Colonic mucosa (tissue), 4 donors: ENCODE measurements at regions not wholly inside any gene's neighbourhood (a gene's known extent, or its start where the extent isn't known, plus 50 kb on each side); places are given as distances from the start of the nearest gene placed in this dataset.
"Not testable (repeated sequence)": the region's sequence is repeated elsewhere in the genome, so short reads cannot be mapped to it uniquely, and the experiment has no call there.

ENCODE experiments used
- DNase-seq: peaks from one replicate; pipeline ENCODE4 v3.0.0-alpha.2; 2020
- H3K27ac ChIP-seq: fragments of 200-600 bp; one replicate; pipeline ENCODE4 v1.8.0; 2021
- H3K27me3 ChIP-seq: fragments of 200-600 bp; one replicate; pipeline ENCODE4 v1.8.0; 2021
- H3K36me3 ChIP-seq: fragments of 200-600 bp; one replicate; pipeline ENCODE4 v1.8.0; 2021
- H3K4me1 ChIP-seq: fragments of 200-600 bp; one replicate; pipeline ENCODE4 v1.8.0; 2021; ENCODE audit warnings: mild to moderate bottlenecking
- H3K4me3 ChIP-seq: fragments of 200-600 bp; one replicate; pipeline ENCODE4 v1.8.0; 2021
- H3K9ac ChIP-seq, 2 donors: one replicate each; pipeline ENCODE4 v1.7.0; 2013; ENCODE audit warnings: control low read depth in 2 of 2, low read depth in 2 of 2, low read length in 2 of 2
- H3K9me3 ChIP-seq: fragments of 200-600 bp; one replicate; pipeline ENCODE4 v1.8.0; 2021
- CTCF ChIP-seq: fragments of 200-600 bp; IDR thresholded peaks from one replicate; pipeline ENCODE4 v1.8.0; 2022; ENCODE audit warnings: antibody characterized with exemption, mild to moderate bottlenecking
- intact Hi-C: fragments of 100-400 bp; cut with DNase I; formaldehyde crosslinking; loops from one replicate; pipeline ENCODE4 v1.14.1; 2022
- donor health status: healthy.
- donor health status: DM: no; HTN: no; CAD: no.
- donor health status: DM: no; HTN: no; CAD: no.

GRCh38 chr4:13678186-13678924 lies 50.8 kb upstream of the BOD1L1 start:
- H3K4me1 ChIP-seq: no peaks in the 10 kb centered on the region
- no peaks in the 10 kb centered on the region for H3K9me3 ChIP-seq
- no peak overlapping the region for H3K9ac ChIP-seq
- no peaks in the 10 kb centered on the region for H3K36me3 ChIP-seq
- no peak overlapping the region for H3K27ac ChIP-seq
- intact Hi-C loops: no loop called here
- DNase-seq: no peak
- no peak for TF ChIP-seq CTCF
- H3K4me3 ChIP-seq: no peak overlapping the region
- H3K27me3 ChIP-seq: no peaks in the 10 kb centered on the region

DNA sequence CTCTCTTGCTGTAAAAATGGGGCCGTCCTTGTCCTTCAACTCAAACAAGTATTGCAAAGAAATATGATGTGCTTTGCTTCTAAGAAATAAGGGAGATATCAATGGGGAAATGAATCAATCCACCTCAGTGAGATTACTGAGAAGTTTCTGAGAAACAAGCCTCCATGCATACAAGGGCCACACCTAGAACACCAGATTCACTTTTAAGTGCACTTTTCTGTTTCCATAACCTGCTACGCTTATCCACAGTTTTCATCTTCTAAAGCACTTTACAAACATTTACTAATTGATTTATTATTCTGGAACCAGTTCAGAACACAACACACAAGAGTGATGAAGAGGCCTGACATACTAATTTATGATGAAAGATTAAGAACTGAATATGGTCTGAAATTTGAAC lies 54.0 kb upstream of the BOD1L1 start:
- TF ChIP-seq CTCF: no peak
- Histone ChIP-seq H3K36me3 (no peaks in the 10 kb centered on the region), H3K27ac (no peak overlapping the region), H3K27me3 (no peaks in the 10 kb centered on the region), H3K9me3 (no peaks in the 10 kb centered on the region), H3K4me3 (no peak overlapping the region), H3K4me1 (no peaks in the 10 kb centered on the region), H3K9ac (no peak overlapping the region)
- intact Hi-C loops: no loop called here
- DNase-seq: no peak

- H3K27ac ChIP-seq: no peak overlapping the region
- no peak overlapping the region for H3K9ac ChIP-seq
- no peaks in the 10 kb centered on the region for H3K27me3 ChIP-seq
- H3K4me3 ChIP-seq: no peak overlapping the region
- TF ChIP-seq CTCF: no peak
- no peaks in the 10 kb centered on the region for H3K9me3 ChIP-seq
- no peaks in the 10 kb centered on the region for H3K4me1 ChIP-seq
- DNase-seq: no peak
- intact Hi-C loops: no loop called here
- no peaks in the 10 kb centered on the region for H3K36me3 ChIP-seq
Observed at GRCh38 chr4:13694256-13694655, 66.7 kb upstream of the BOD1L1 start.

GRCh38 chr4:13698296-13698695 lies 70.8 kb upstream of the BOD1L1 start:
- Histone ChIP-seq H3K4me3 (no peak overlapping the region), H3K9me3 (no peaks in the 10 kb centered on the region), H3K27me3 (no peaks in the 10 kb centered on the region), H3K27ac (no peak overlapping the region), H3K9ac (no peak overlapping the region), H3K4me1 (no peaks in the 10 kb centered on the region), H3K36me3 (no peaks in the 10 kb centered on the region)
- no peak for TF ChIP-seq CTCF
- intact Hi-C loops: no loop called here
- no peak for DNase-seq

DNA sequence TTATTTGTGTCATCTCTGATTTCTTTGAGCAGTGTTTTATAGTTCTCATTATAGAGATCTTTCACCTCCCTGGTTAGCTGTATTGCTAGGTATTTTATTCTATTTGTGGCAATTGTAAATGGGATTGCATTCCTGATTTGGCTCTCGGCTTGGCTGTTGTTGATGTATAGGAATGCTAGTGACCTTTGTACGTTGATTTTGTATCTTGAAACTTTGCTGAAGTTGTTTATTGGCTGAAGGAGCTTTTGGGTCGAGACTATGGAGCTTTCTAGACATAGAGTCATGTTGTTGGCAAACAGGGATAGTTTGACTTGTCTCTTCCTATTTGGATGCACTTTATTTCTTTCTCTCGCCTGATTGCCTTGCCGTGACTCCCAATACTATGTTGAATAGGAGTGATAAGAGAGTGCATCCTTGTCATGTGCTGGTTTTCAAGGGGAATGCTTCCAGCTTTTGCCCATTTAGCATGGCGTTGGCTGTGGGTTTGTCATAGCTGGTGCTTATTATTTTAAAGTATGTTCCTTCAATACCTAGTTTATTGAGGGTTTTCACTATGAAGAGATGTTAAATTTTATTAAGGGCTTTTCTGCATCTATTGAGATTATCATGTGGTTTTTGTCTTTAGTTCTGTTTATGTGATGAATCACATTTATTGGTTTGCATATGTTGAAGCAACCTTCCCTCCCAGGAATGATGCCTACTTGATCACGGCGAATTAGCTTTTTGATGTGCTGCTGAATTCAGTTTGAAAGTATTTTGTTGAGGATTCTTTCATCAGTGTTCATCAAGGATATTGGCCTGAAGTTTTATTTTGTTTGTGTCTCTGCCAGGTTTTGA lies 72.7 kb upstream of the BOD1L1 start:
- Histone ChIP-seq H3K9me3 (no peaks in the 10 kb centered on the region), H3K9ac (no peak overlapping the region), H3K27ac (no peak overlapping the region), H3K27me3 (no peaks in the 10 kb centered on the region), H3K4me3 (no peak overlapping the region), H3K4me1 (no peaks in the 10 kb centered on the region), H3K36me3 (no peaks in the 10 kb centered on the region)
- TF ChIP-seq CTCF: no peak
- intact Hi-C loops: no loop called here
- no peak for DNase-seq

GRCh38 chr4:13700858-13701140 lies 73.3 kb upstream of the BOD1L1 start:
- H3K27ac ChIP-seq, H3K4me3 ChIP-seq, DNase-seq, H3K9me3 ChIP-seq, intact Hi-C loops, H3K27me3 ChIP-seq, H3K4me1 ChIP-seq, H3K9ac ChIP-seq, H3K36me3 ChIP-seq: not testable (repeated sequence)
